Adrenal gland (tissue), 5 donors: ENCODE measurements at regions not wholly inside any gene's neighbourhood (a gene's known extent, or its start where the extent isn't known, plus 50 kb on each side); places are given as distances from the start of the nearest gene placed in this dataset.
A peak's percentile ranks its signal among the peaks of the same experiment; 100 is the strongest.

ENCODE experiments used
- POLR2A ChIP-seq, 2 donors: fragments of 450-650 bp; IDR thresholded peaks; one replicate each; pipeline ENCODE4 v1.6.1; 2017; ENCODE audit warnings: antibody characterized with exemption in 2 of 2, mild to moderate bottlenecking in 2 of 2, moderate library complexity in 1 of 2
- TF ChIP-seq, protein P1 (sequence below), 6 experiments: fragments of 450-650 bp in 4 of 6; fragments of 200-600 bp in 2 of 6; sonication (generic) in 1 of 6; IDR thresholded peaks; 1 replicate in 5 of 6; 2 replicates in 1 of 6; pipeline versions ENCODE4 v1.5.1 to v1.8.0; 2016 to 2021; ENCODE audit warnings: antibody characterized with exemption in 6 of 6, mild to moderate bottlenecking in 2 of 6, moderate library complexity in 1 of 6
- donor health status: DM: no; HTN: no; CAD: no.

DNA sequence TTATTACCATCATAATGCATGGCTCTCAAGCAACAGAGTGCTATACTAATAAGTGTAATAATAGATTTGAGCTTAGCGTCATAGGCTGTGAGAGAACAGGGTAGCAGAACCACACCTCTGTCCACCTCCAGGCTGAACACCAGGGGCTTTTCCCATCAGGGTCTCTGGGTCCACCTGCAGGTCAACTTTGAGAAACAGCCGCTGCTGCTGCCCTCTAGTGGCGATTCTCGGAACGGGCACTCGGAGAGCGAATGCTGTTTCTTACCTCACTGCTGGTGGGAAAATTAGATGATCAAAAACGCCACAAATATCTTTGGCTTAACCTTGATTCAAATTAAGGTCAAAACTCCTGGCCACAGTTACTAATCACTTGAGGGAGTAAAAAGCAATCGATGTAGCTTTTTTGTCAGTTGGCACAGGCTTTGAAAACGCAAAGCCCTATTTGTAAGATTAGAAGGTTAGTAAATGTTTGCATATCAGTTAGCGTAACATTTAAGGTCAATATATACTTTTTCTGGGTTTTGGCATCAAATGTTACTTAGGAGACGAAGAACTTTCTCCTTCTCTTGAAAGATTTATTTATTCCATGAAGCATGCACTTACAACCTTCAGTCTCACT lies 127.9 kb upstream of the TMEM132D start:
- TF ChIP-seq POLR2A (IDR thresholded peaks at IDR 0.05), result no peak
- TF ChIP-seq, protein P1, sequence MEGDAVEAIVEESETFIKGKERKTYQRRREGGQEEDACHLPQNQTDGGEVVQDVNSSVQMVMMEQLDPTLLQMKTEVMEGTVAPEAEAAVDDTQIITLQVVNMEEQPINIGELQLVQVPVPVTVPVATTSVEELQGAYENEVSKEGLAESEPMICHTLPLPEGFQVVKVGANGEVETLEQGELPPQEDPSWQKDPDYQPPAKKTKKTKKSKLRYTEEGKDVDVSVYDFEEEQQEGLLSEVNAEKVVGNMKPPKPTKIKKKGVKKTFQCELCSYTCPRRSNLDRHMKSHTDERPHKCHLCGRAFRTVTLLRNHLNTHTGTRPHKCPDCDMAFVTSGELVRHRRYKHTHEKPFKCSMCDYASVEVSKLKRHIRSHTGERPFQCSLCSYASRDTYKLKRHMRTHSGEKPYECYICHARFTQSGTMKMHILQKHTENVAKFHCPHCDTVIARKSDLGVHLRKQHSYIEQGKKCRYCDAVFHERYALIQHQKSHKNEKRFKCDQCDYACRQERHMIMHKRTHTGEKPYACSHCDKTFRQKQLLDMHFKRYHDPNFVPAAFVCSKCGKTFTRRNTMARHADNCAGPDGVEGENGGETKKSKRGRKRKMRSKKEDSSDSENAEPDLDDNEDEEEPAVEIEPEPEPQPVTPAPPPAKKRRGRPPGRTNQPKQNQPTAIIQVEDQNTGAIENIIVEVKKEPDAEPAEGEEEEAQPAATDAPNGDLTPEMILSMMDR (IDR thresholded peaks at IDR 0.05), result peak; percentile 34 to 90 (median 56)
